Parathyroid adenoma (tissue), 2 donors: ENCODE measurements at regions not wholly inside any gene's neighbourhood (a gene's known extent, or its start where the extent isn't known, plus 50 kb on each side); places are given as distances from the start of the nearest gene placed in this dataset.

Experiments used
- H2AFZ ChIP-seq: fragments of 300-600 bp; sonication (generic); one replicate; pipeline ENCODE4 v1.7.0; 2017; ENCODE audit warnings: antibody characterized with exemption, mild to moderate bottlenecking
- H3K27ac ChIP-seq: fragments of 300-600 bp; sonication (generic); one replicate; pipeline ENCODE4 v1.7.0; 2017
- H3K27me3 ChIP-seq: fragments of 300-600 bp; sonication (generic); one replicate; pipeline ENCODE4 v1.7.0; 2017; ENCODE audit warnings: low read length; ENCODE audit not compliant: control insufficient read depth, insufficient read depth
- H3K36me3 ChIP-seq: fragments of 300-600 bp; sonication (generic); one replicate; pipeline ENCODE4 v1.7.0; 2017; ENCODE audit warnings: low read length; ENCODE audit not compliant: control insufficient read depth, insufficient read depth
- H3K4me1 ChIP-seq: fragments of 300-600 bp; sonication (generic); one replicate; pipeline ENCODE4 v1.7.0; 2017; ENCODE audit warnings: control low read depth
- H3K4me2 ChIP-seq: fragments of 300-600 bp; sonication (generic); one replicate; pipeline ENCODE4 v1.7.0; 2017; ENCODE audit warnings: low read length
- H3K4me3 ChIP-seq: fragments of 300-600 bp; sonication (generic); one replicate; pipeline ENCODE4 v1.7.0; 2017; ENCODE audit warnings: low read depth, low read length
- H3K79me2 ChIP-seq: fragments of 300-600 bp; sonication (generic); one replicate; pipeline ENCODE4 v1.7.0; 2017; ENCODE audit warnings: control low read depth
- H3K9ac ChIP-seq: fragments of 300-600 bp; sonication (generic); one replicate; pipeline ENCODE4 v1.7.0; 2017; ENCODE audit warnings: mild to moderate bottlenecking
- H3K9me3 ChIP-seq: fragments of 300-600 bp; sonication (generic); one replicate; pipeline ENCODE4 v1.7.0; 2017; ENCODE audit warnings: low read length; ENCODE audit not compliant: control insufficient read depth
- CTCF ChIP-seq: fragments of 300-600 bp; sonication (generic); IDR thresholded peaks from one replicate; pipeline ENCODE4 v1.7.0; 2017; ENCODE audit warnings: antibody characterized with exemption, mild to moderate bottlenecking
- donor health status: primary hyperparathyroidism.

- Histone ChIP-seq H3K79me2 (no peaks in the 10 kb centered on the region), H3K27ac (no peak overlapping the region), H2AFZ (no peak overlapping the region), H3K4me1 (no peaks in the 10 kb centered on the region), H3K36me3 (no peaks in the 10 kb centered on the region), H3K9me3 (no peaks in the 10 kb centered on the region), H3K4me2 (no peak overlapping the region), H3K9ac (no peak overlapping the region), H3K27me3 (no peaks in the 10 kb centered on the region), H3K4me3 (no peak overlapping the region)
- TF ChIP-seq CTCF = no peak
Measured at GRCh38 chr4:60891947-60892346, 308.2 kb upstream of the ADGRL3 start.

GRCh38 chr4:60897415-60897814 lies 302.7 kb upstream of the ADGRL3 start:
- Histone ChIP-seq H3K27ac (no peak overlapping the region), H3K9me3 (no peaks in the 10 kb centered on the region), H3K27me3 (no peaks in the 10 kb centered on the region), H3K4me1 (no peaks in the 10 kb centered on the region), H2AFZ (no peak overlapping the region), H3K9ac (no peak overlapping the region), H3K79me2 (no peaks in the 10 kb centered on the region), H3K36me3 (no peaks in the 10 kb centered on the region), H3K4me2 (no peak overlapping the region), H3K4me3 (no peak overlapping the region)
- TF ChIP-seq CTCF = no peak

GRCh38 chr4:60905162-60905561 lies 295.0 kb upstream of the ADGRL3 start:
- no peaks in the 10 kb centered on the region for H3K4me1 ChIP-seq
- TF ChIP-seq CTCF = no peak
- H3K27me3 ChIP-seq = no peaks in the 10 kb centered on the region
- H3K79me2 ChIP-seq = no peaks in the 10 kb centered on the region
- H3K4me2 ChIP-seq = no peak overlapping the region
- H3K27ac ChIP-seq = no peak overlapping the region
- no peaks in the 10 kb centered on the region for H3K9me3 ChIP-seq
- H2AFZ ChIP-seq = no peak overlapping the region
- no peak overlapping the region for H3K4me3 ChIP-seq
- no peaks in the 10 kb centered on the region for H3K36me3 ChIP-seq
- no peak overlapping the region for H3K9ac ChIP-seq

GRCh38 chr4:60911127-60911526 lies 289.0 kb upstream of the ADGRL3 start:
- H3K4me2 ChIP-seq = no peak overlapping the region
- H3K27ac ChIP-seq = no peak overlapping the region
- H3K4me3 ChIP-seq = no peak overlapping the region
- no peaks in the 10 kb centered on the region for H3K36me3 ChIP-seq
- no peaks in the 10 kb centered on the region for H3K79me2 ChIP-seq
- H3K9ac ChIP-seq = no peak overlapping the region
- no peaks in the 10 kb centered on the region for H3K9me3 ChIP-seq
- H3K27me3 ChIP-seq = no peaks in the 10 kb centered on the region
- no peak for TF ChIP-seq CTCF
- H2AFZ ChIP-seq = no peak overlapping the region
- no peaks in the 10 kb centered on the region for H3K4me1 ChIP-seq

GRCh38 chr4:60913002-60913401 lies 287.1 kb upstream of the ADGRL3 start:
- no peaks in the 10 kb centered on the region for H3K9me3 ChIP-seq
- H2AFZ ChIP-seq = no peak overlapping the region
- H3K79me2 ChIP-seq = no peaks in the 10 kb centered on the region
- no peak overlapping the region for H3K4me2 ChIP-seq
- H3K4me3 ChIP-seq = no peak overlapping the region
- H3K27me3 ChIP-seq = no peaks in the 10 kb centered on the region
- no peak overlapping the region for H3K27ac ChIP-seq
- H3K9ac ChIP-seq = no peak overlapping the region
- H3K36me3 ChIP-seq = no peaks in the 10 kb centered on the region
- no peak for TF ChIP-seq CTCF
- no peaks in the 10 kb centered on the region for H3K4me1 ChIP-seq
